ENCODE measurements at regions not wholly inside any gene's neighbourhood (a gene's known extent, or its start where the extent isn't known, plus 50 kb on each side); places are given as distances from the start of the nearest gene placed in this dataset.

- Histone ChIP-seq H3K27ac (ENCODE audit: low read depth, low read length, poor library complexity, severe bottlenecking) (no peak overlapping the region), H3K4me2 (ENCODE audit: low read length) (no peak overlapping the region), H3K4me3 (ENCODE audit: low read depth, low read length, poor library complexity, severe bottlenecking) (no peak overlapping the region), H3K9me3 (ENCODE audit: low read length) (no peaks in the 10 kb centered on the region), H3K4me1 (ENCODE audit: insufficient read depth, low read length, poor library complexity, severe bottlenecking) (no peaks in the 10 kb centered on the region), H3K36me3 (ENCODE audit: insufficient read depth, low read length) (no peaks in the 10 kb centered on the region), H2AFZ (ENCODE audit: low read length) (no peak overlapping the region), H3K9me2 (ENCODE audit: insufficient read depth, low read length) (no peaks in the 10 kb centered on the region), H3K79me2 (ENCODE audit: insufficient read depth, low read depth, low read length) (no peaks in the 10 kb centered on the region), H4K20me1 (ENCODE audit: insufficient read depth, low read length) (no peaks in the 10 kb centered on the region)
- POLR2A ChIA-PET, result interaction anchor here (0.5 to 1.7 kb wide), 3 partner anchors 11 to 1847 kb away, joined by 3 to 5 read pairs (median 4); no protein-coding TSS in a partner anchor
- TF ChIP-seq EZH2phosphoT487 (IDR thresholded peaks at IDR 0.05; ENCODE audit: borderline replicate concordance, low read depth, low read length), result no peak
- TF ChIP-seq CTCF (conservative IDR thresholded peaks at IDR 0.05; ENCODE audit: low read length), result no peak
- DNase-seq (ENCODE audit: low spot score), result no peak
- CTCF ChIA-PET (ENCODE audit: unreplicated experiment), result interaction anchor here (0.7 kb wide), 1 partner anchor 11 kb away, joined by 3 read pairs; no protein-coding TSS in a partner anchor
- intact Hi-C loops (cut with micrococcal nuclease; ENCODE audit: unreplicated experiment), result no loop called here
- no TSS peak for BruUV-seq (replicated peaks)
Observed at GRCh38 chr11:86749821-86750401, 50.4 kb upstream of the PRSS23 start.

DNA sequence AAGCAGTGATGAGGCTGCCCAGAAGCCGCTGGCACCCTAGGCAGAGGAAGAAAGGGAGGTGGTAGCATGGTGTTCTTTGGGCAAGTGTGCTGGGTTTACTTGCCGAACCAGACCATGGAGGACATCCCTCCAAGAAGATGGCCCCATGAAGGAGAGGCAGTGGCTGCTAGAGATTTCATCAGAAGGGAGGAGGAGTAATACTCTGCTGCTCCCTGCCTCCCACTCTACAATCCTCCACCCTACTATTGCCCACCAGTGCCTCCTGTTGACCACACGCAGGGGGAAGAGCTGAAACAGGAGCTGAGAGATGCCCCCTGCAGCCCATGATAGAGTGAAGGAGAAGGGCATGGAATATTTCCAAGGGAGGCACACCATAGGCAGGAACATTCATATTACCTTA, 51.0 kb upstream of the PRSS23 start:
- H2AFZ ChIP-seq (ENCODE audit: low read length), result no peak overlapping the region
- intact Hi-C loops (cut with micrococcal nuclease; ENCODE audit: unreplicated experiment), result no loop called here
- no peaks in the 10 kb centered on the region for H3K79me2 ChIP-seq (ENCODE audit: insufficient read depth, low read depth, low read length)
- no peaks in the 10 kb centered on the region for H3K36me3 ChIP-seq (ENCODE audit: insufficient read depth, low read length)
- no peak for TF ChIP-seq CTCF (conservative IDR thresholded peaks at IDR 0.05; ENCODE audit: low read length)
- BruUV-seq (replicated peaks), result no TSS peak
- H4K20me1 ChIP-seq (ENCODE audit: insufficient read depth, low read length), result no peaks in the 10 kb centered on the region
- H3K27ac ChIP-seq (ENCODE audit: low read depth, low read length, poor library complexity, severe bottlenecking), result no peak overlapping the region
- CTCF ChIA-PET (ENCODE audit: unreplicated experiment), result interaction anchor here (0.7 kb wide), 1 partner anchor 11 kb away, joined by 3 read pairs; no protein-coding TSS in a partner anchor
- H3K4me3 ChIP-seq (ENCODE audit: low read depth, low read length, poor library complexity, severe bottlenecking), result no peak overlapping the region
- H3K4me1 ChIP-seq (ENCODE audit: insufficient read depth, low read length, poor library complexity, severe bottlenecking), result no peaks in the 10 kb centered on the region
- no peaks in the 10 kb centered on the region for H3K9me3 ChIP-seq (ENCODE audit: low read length)
- POLR2A ChIA-PET, result interaction anchor here (0.6 kb wide), 1 partner anchor 1847 kb away, joined by 3 read pairs; no protein-coding TSS in a partner anchor
- no peak for DNase-seq (ENCODE audit: low spot score)
- H3K4me2 ChIP-seq (ENCODE audit: low read length), result no peak overlapping the region
- no peaks in the 10 kb centered on the region for H3K9me2 ChIP-seq (ENCODE audit: insufficient read depth, low read length)

- Histone ChIP-seq H2AFZ (ENCODE audit: low read length) (no peak overlapping the region), H3K4me1 (ENCODE audit: insufficient read depth, low read length, poor library complexity, severe bottlenecking) (no peaks in the 10 kb centered on the region), H3K27ac (ENCODE audit: low read depth, low read length, poor library complexity, severe bottlenecking) (no peak overlapping the region), H3K4me3 (ENCODE audit: low read depth, low read length, poor library complexity, severe bottlenecking) (no peak overlapping the region), H3K4me2 (ENCODE audit: low read length) (no peak overlapping the region), H3K36me3 (ENCODE audit: insufficient read depth, low read length) (no peaks in the 10 kb centered on the region), H3K9me2 (ENCODE audit: insufficient read depth, low read length) (no peaks in the 10 kb centered on the region), H4K20me1 (ENCODE audit: insufficient read depth, low read length) (no peaks in the 10 kb centered on the region), H3K9me3 (ENCODE audit: low read length) (no peaks in the 10 kb centered on the region), H3K79me2 (ENCODE audit: insufficient read depth, low read depth, low read length) (no peaks in the 10 kb centered on the region)
- CTCF ChIA-PET (ENCODE audit: unreplicated experiment), result no interaction called here
- BruUV-seq (replicated peaks), result no TSS peak
- TF ChIP-seq EZH2phosphoT487 (IDR thresholded peaks at IDR 0.05; ENCODE audit: borderline replicate concordance, low read depth, low read length), result no peak
- TF ChIP-seq CTCF (conservative IDR thresholded peaks at IDR 0.05; ENCODE audit: low read length), result no peak
- POLR2A ChIA-PET, result interaction anchor here (1.8 kb wide), 1 partner anchor 11 kb away, joined by 5 read pairs; no protein-coding TSS in a partner anchor
- no peak for DNase-seq (ENCODE audit: low spot score)
- intact Hi-C loops (cut with micrococcal nuclease; ENCODE audit: unreplicated experiment), result no loop called here
Observed at GRCh38 chr11:86748296-86748695, 52.0 kb upstream of the PRSS23 start.

Data from OCI-LY7 (cell line).